Activated CD8-positive, alpha-beta T cell treated with anti-CD3 and anti-CD28 coated beads, Interleukin-2, amount 10 ng/mL, durations not matched to agents 7 days and 5 days (primary cell): ENCODE measurements at regions not wholly inside any gene's neighbourhood (a gene's known extent, or its start where the extent isn't known, plus 50 kb on each side); places are given as distances from the start of the nearest gene placed in this dataset.

ENCODE experiments used
- ATAC-seq: fragments of 150-1000 bp; cut with Tn5 transposase; one replicate; pipeline ENCODE4 v1.10.0; 2021; ENCODE audit warnings: moderate library complexity
- CTCF ChIA-PET: fragments of 350-600 bp; sonication (Branson Sonifier 250); formaldehyde crosslinking; loops from one replicate; lab custom pipeline; 2021; ENCODE audit warnings: antibody characterized with exemption; lab: Charles Lee
- POLR2A ChIA-PET: fragments of 350-600 bp; sonication (Branson Sonifier 250); formaldehyde crosslinking; loops from one replicate; lab custom pipeline; 2021; ENCODE audit warnings: antibody characterized with exemption; lab: Charles Lee
- DNase-seq: peaks from one replicate; pipeline ENCODE4 v3.0.0-alpha.2; 2020
- H3K27ac Mint-ChIP-seq: one replicate; pipeline ENCODE4 v1.8.0; 2021; ENCODE audit warnings: mild to moderate bottlenecking, mixed read lengths
- H3K27me3 Mint-ChIP-seq: one replicate; pipeline ENCODE4 v1.8.0; 2021; ENCODE audit warnings: low read depth, mixed read lengths
- H3K36me3 Mint-ChIP-seq: one replicate; pipeline ENCODE4 v1.8.0; 2021; ENCODE audit warnings: low read depth, mixed read lengths
- H3K4me1 Mint-ChIP-seq: one replicate; pipeline ENCODE4 v1.8.0; 2021; ENCODE audit warnings: low read depth, mixed read lengths
- H3K4me3 Mint-ChIP-seq: one replicate; pipeline ENCODE4 v1.8.0; 2021; ENCODE audit warnings: mild to moderate bottlenecking, mixed read lengths
- H3K9me3 Mint-ChIP-seq: one replicate; pipeline ENCODE4 v1.8.0; 2022; ENCODE audit warnings: mixed read lengths; ENCODE audit not compliant: insufficient read depth

DNA sequence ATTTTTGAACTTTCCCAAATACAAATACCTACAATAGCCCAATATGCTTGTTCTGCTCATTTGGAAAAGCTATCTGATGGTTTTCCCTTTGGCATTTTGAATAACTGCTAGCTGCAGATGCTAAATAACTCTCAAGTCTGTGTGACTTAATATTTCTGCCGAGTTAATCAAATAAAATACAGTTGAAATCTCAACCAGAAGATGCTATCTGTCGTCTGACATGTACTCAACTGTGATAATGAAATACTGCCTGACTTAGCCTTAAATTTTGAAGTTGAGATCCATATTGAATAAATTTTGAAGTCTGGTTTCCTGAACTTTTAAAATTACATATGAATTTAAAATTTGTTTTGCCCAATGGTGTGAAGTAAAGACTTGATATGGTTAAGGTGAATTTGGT, 204.4 kb upstream of the MEX3C start:
- H3K9me3 Mint-ChIP-seq = no peaks in the 10 kb centered on the region
- H3K27me3 Mint-ChIP-seq = peaks cover 23% of the 10 kb centered on the region
- ATAC-seq = no peak
- no peak overlapping the region for H3K27ac Mint-ChIP-seq
- no peak for DNase-seq
- ChIA-PET CTCF (no interaction called here), POLR2A (no interaction called here)
- no peaks in the 10 kb centered on the region for H3K4me1 Mint-ChIP-seq
- no peaks in the 10 kb centered on the region for H3K36me3 Mint-ChIP-seq
- no peak overlapping the region for H3K4me3 Mint-ChIP-seq

DNA sequence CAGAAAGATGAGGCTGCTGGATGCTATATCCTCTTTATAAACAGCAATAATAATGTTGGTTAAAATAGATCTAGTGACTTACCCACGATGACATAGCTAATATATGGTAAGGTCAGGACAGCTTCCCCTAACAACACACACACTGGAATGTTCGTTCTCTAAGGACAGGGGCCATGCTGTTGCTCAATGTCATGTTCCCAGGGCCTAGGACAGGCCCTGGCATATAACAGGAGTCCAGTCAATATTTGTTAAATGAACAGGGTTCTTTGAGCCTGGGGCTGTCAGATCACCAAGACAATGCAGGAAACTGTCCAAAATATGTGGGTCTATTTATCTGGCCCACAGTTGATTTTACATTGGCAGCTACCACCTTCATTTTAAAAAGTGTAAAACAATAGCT, 207.1 kb upstream of the MEX3C start:
- H3K27me3 Mint-ChIP-seq = peaks cover 26% of the 10 kb centered on the region
- DNase-seq (no peak), ATAC-seq (no peak)
- H3K4me1 Mint-ChIP-seq = no peaks in the 10 kb centered on the region
- ChIA-PET POLR2A (no interaction called here), CTCF (no interaction called here)
- H3K9me3 Mint-ChIP-seq = no peaks in the 10 kb centered on the region
- H3K4me3 Mint-ChIP-seq = no peak overlapping the region
- H3K27ac Mint-ChIP-seq = no peak overlapping the region
- H3K36me3 Mint-ChIP-seq = no peaks in the 10 kb centered on the region

DNA sequence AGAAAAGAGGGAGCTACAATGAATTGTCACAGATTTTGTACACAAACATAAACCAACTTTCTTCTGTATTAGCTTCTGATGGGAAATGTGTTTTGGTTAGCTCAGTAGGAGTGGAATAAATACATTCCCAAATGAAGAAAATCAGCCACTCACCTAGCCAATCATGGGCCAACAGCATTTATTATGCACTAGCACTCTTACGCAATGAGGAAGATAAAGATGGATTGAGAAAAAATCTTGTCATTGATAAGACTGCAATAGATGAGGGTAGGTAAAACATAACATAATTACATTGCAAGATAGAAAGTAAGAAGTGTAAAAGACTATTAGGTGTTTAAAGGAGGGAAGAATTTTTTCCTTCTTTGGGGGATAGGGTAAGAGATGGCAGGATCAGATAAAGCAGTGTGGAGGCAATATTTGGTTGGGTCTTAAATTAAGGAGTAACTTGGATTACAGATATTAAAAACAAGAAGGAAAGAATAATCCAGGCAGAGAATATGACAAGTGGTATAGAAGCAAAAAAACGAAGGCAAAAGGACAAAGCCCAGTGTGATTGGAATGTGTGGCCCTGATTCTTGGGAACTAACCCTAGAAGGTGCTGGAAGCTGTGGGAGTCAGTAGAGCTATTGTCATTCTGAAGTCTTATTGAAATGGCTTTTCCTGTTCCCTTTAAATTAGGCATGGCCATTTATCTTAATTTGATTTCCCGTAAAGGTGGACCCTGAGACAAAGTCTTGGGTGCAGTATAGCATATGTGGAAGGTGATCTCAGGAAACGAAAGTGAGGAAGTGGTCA, 208.4 kb upstream of the MEX3C start:
- Mint-ChIP-seq H3K27ac (no peak overlapping the region), H3K9me3 (no peaks in the 10 kb centered on the region), H3K27me3 (peaks cover 24% of the 10 kb centered on the region), H3K4me3 (no peak overlapping the region), H3K36me3 (no peaks in the 10 kb centered on the region), H3K4me1 (no peaks in the 10 kb centered on the region)
- DNase-seq (no peak), ATAC-seq (no peak)
- CTCF ChIA-PET = no interaction called here
- POLR2A ChIA-PET = no interaction called here

DNA sequence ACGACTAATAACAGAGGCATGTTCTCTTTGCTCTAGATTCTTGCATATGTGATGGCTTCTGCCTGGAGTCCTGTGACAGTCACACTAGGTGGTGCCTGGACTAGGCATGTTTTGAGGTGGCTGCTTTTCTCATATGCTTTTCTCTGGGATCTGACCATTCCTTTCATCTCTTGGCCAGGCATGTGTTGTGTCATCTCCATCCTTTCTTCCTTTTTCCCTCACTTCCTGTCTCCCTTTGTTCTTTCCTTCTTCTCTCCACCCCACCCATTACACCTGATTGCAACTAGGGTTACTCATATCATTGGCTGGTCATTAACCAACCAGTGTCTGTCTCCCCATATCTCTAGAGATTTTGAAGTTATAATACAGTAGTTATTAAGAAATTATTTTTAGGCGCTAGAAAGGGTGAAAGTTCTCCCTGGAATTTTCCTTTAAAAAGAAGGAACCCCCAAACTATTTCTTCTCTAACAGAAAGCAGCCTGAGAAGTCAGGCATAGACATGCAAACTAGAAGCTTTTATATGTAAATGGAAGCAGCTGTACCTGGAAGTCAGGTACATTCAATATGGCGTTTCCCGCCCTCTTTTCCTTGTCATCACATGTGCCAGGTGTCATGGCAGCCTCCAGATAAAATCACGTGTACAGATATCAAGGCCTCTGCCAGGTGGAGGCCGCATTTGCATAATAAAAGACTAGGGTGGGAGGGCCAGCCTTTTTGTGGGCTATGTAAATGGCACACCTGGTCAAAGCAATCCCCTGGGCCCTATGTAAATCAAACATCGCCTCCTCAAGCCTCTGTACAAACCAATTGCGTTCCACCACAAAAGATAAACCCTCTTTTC, 220.4 kb upstream of the MEX3C start:
- H3K9me3 Mint-ChIP-seq = no peaks in the 10 kb centered on the region
- no peak for DNase-seq
- no peaks in the 10 kb centered on the region for H3K36me3 Mint-ChIP-seq
- H3K4me1 Mint-ChIP-seq = no peaks in the 10 kb centered on the region
- no peak overlapping the region for H3K27ac Mint-ChIP-seq
- H3K27me3 Mint-ChIP-seq = peaks cover 2% of the 10 kb centered on the region
- CTCF ChIA-PET = no interaction called here
- no peak overlapping the region for H3K4me3 Mint-ChIP-seq
- no peak for ATAC-seq
- POLR2A ChIA-PET = no interaction called here

- Mint-ChIP-seq H3K9me3 (no peaks in the 10 kb centered on the region), H3K36me3 (no peaks in the 10 kb centered on the region), H3K27me3 (peaks cover 12% of the 10 kb centered on the region), H3K4me3 (no peak overlapping the region), H3K27ac (no peak overlapping the region), H3K4me1 (peaks cover 10% of the 10 kb centered on the region)
- DNase-seq = no peak
- ATAC-seq = no peak
- ChIA-PET CTCF (interaction anchor here (0.6 kb wide), 1 partner anchor 34 kb away, joined by 3 read pairs; no protein-coding TSS in a partner anchor), POLR2A (no interaction called here)
Measured at GRCh38 chr18:51425475-51425874, 228.0 kb upstream of the MEX3C start.

DNA sequence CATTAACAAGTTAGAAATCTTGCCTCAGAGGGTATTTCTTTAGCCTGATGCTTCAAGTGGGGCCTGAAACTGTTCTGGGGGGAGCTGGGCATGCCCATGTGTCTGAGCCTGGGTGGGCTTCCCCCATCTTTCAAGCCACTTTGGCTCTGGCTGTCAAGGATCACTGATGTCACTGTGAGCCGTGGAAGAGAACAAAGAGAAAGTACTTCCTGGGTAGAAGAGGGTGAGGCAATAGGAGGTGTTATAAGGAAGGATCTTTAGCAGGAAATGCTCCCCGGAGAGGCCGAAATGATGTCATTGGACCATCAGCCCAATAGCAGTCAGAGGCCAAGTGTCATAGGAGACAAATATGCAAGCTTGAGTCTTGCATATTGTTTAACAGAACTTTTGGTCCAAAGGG, 228.4 kb upstream of the MEX3C start:
- Mint-ChIP-seq H3K36me3 (no peaks in the 10 kb centered on the region), H3K4me1 (peaks cover 14% of the 10 kb centered on the region), H3K4me3 (no peak overlapping the region), H3K27ac (no peak overlapping the region), H3K27me3 (peaks cover 12% of the 10 kb centered on the region), H3K9me3 (no peaks in the 10 kb centered on the region)
- ATAC-seq (no peak), DNase-seq (no peak)
- CTCF ChIA-PET = no interaction called here
- POLR2A ChIA-PET = no interaction called here

DNA sequence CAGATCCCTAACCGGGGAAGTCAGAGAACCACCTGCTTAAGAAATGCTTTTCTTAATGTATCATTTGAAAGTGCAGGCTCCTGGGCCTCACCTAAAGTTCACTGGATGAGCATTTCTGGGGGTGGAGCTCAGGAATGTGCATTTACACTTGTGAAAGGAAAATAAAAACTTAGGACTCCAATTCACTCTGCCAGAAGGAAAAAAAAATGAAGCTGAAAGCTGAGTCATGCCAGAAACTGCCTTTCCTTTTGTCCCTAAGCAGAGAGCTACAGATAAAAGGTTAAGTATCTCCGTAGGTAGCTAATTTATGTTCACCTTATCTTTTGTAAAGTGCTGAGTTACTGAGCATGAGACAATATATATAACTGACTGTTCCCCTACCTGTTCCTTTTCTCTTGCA, 229.5 kb upstream of the MEX3C start:
- peaks cover 15% of the 10 kb centered on the region for H3K4me1 Mint-ChIP-seq
- no peak for DNase-seq
- ChIA-PET POLR2A (no interaction called here), CTCF (no interaction called here)
- H3K4me3 Mint-ChIP-seq = no peak overlapping the region
- H3K9me3 Mint-ChIP-seq = no peaks in the 10 kb centered on the region
- no peak for ATAC-seq
- no peaks in the 10 kb centered on the region for H3K36me3 Mint-ChIP-seq
- H3K27ac Mint-ChIP-seq = no peak overlapping the region
- H3K27me3 Mint-ChIP-seq = peaks cover 13% of the 10 kb centered on the region

- Mint-ChIP-seq H3K36me3 (no peaks in the 10 kb centered on the region), H3K4me3 (no peak overlapping the region), H3K27me3 (peaks cover 20% of the 10 kb centered on the region), H3K9me3 (no peaks in the 10 kb centered on the region), H3K4me1 (peaks cover 15% of the 10 kb centered on the region), H3K27ac (no peak overlapping the region)
- ATAC-seq (no peak), DNase-seq (no peak)
- CTCF ChIA-PET = no interaction called here
- POLR2A ChIA-PET = no interaction called here
Measured at GRCh38 chr18:51429644-51430043, 232.2 kb upstream of the MEX3C start.

DNA sequence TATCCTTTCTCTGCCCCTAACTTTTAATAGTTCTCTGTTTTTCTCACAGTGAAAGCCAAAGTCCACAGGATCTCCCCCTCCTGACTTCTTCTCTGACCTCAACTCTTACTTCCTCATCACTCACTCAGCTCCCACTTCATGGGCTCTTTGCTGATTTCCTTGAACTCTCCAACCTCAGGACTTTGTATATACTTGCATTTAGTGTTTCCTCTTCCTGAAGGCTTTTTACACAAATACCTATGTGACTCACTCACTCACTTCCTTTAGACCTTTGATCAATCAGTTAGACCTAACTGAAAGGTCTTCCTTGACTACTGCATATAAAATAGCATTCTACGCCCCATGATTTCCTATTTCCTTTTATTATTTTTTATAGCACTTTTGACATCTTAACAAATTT, 233.1 kb upstream of the MEX3C start:
- H3K27ac Mint-ChIP-seq = peak overlapping the region; percentile 47
- H3K27me3 Mint-ChIP-seq = peaks cover 20% of the 10 kb centered on the region
- H3K4me1 Mint-ChIP-seq = peaks cover 15% of the 10 kb centered on the region
- CTCF ChIA-PET = no interaction called here
- no peaks in the 10 kb centered on the region for H3K9me3 Mint-ChIP-seq
- no peaks in the 10 kb centered on the region for H3K36me3 Mint-ChIP-seq
- DNase-seq (no peak), ATAC-seq (peak; percentile 36)
- no peak overlapping the region for H3K4me3 Mint-ChIP-seq
- POLR2A ChIA-PET = no interaction called here

DNA sequence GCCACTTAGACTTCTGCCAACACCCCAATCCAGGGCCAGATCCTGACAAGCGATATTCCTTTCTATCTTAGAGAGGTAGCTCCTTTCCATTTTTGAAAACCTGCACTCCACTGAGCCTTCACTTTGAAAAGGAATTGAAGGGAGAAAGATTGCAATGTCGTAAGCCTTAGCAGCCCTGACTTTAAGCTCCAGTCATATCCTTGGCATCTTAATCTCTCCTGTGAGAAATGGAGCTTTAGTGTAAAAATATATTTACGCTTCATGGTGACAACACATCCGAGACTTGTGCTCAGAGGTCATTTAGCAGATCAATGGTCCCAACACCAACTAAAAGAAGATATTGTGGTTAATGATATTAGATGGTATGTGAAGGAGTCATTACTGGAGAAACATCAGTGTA, 235.8 kb upstream of the MEX3C start:
- ATAC-seq (no peak), DNase-seq (no peak)
- no peak overlapping the region for H3K27ac Mint-ChIP-seq
- ChIA-PET CTCF (no interaction called here), POLR2A (no interaction called here)
- no peaks in the 10 kb centered on the region for H3K36me3 Mint-ChIP-seq
- peaks cover 28% of the 10 kb centered on the region for H3K4me1 Mint-ChIP-seq
- H3K27me3 Mint-ChIP-seq = peaks cover 24% of the 10 kb centered on the region
- no peaks in the 10 kb centered on the region for H3K9me3 Mint-ChIP-seq
- no peak overlapping the region for H3K4me3 Mint-ChIP-seq

DNA sequence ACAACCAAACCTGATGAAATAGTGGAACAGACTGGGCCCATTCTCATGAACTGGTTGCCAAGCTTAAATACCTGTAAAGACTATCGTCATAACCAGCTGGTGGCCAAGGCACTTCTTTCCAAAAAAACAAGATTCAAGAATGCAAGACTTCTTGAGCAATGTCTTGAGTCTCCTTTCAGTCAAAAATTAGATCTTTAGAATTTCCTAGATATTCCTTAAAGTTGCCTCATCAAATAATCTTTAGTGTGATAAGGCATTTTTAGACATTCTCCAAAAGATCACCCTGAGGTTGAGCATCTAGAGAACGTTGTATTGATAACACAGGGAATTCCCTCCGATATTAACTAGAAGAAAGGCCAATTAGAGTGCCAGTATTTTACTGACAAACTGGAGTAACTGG, 236.4 kb upstream of the MEX3C start:
- peaks cover 34% of the 10 kb centered on the region for H3K4me1 Mint-ChIP-seq
- ATAC-seq (no peak), DNase-seq (no peak)
- ChIA-PET POLR2A (no interaction called here), CTCF (no interaction called here)
- H3K4me3 Mint-ChIP-seq = no peak overlapping the region
- H3K36me3 Mint-ChIP-seq = no peaks in the 10 kb centered on the region
- no peak overlapping the region for H3K27ac Mint-ChIP-seq
- no peaks in the 10 kb centered on the region for H3K9me3 Mint-ChIP-seq
- peaks cover 25% of the 10 kb centered on the region for H3K27me3 Mint-ChIP-seq
